GM18873 (cell line): ENCODE measurements at regions not wholly inside any gene's neighbourhood (a gene's known extent, or its start where the extent isn't known, plus 50 kb on each side); places are given as distances from the start of the nearest gene placed in this dataset.

Experiments
- ATAC-seq: cut with Tn5 transposase; IDR thresholded peaks from one replicate; pipeline ENCODE4 v1.9.1; 2021; ENCODE audit warnings: mild to moderate bottlenecking, moderate library complexity, moderate number of reproducible peaks; ENCODE audit not compliant: unreplicated experiment, low FRiP score

GRCh38 chr6:2434912-2435311 lies 189.5 kb upstream of the GMDS start:
- no peak for ATAC-seq

GRCh38 chr6:2434116-2434515 lies 188.7 kb upstream of the GMDS start:
- no peak for ATAC-seq

DNA sequence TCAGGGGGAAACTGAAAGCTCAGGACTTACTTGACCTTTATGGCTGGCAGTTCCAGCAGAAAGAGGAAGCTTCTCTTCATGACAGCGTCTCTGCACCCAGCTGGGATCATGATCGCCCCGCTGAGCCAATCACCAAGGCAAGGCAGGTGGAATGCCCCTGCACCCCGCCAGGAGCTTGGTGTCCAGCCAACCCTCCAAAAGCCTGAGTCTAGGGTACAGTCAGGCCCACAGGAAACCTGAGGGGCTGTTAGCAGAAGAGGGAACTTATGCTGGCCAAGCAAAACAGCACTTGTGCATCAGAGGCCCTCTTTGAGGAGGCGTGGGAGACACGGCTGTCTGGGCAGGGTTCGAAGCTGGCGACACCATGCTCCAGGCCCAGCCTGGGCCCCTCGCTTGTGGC lies 188.3 kb upstream of the GMDS start:
- ATAC-seq = no peak

DNA sequence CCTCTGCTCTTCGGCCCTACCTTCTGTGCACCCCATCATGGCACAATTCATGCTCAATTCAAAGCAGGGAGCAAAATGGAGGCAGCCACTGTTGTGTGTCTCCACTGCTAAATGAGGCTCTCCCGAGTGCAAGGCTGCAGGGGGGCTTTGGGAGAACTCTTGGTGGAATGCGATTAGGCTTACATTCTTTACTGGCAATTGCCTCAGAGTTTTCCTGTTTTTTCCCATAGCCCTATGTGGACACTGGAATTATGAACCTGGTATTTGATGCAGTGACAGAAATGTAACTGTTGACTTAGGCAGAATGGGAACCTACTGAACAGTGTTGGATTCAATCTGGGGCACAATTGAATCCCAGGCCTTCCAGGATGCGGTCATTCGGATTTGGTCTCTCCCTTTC lies 187.9 kb upstream of the GMDS start:
- no peak for ATAC-seq

- ATAC-seq = no peak
Measured at GRCh38 chr6:2432292-2432691, 186.9 kb upstream of the GMDS start.

DNA sequence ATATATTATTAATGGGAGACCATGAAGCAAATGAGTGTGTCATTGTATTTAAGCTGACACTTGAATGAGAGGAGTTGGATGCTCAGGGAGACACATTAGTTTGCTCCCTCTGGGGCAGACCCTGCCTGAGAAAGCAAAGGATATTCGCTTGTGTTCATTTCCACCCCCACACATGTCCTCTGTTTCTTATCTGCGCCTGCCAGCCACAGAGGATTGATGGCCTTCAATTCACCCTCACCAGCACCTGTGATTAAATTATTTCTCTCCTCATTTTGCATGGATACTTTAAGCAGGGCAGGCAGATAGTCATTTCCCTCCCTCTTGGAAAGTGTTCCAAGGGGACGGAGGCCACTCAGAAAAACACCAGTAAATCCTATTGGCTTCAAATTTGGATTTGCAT lies 185.2 kb upstream of the GMDS start:
- ATAC-seq = no peak

- ATAC-seq = no peak
Measured at GRCh38 chr6:2429460-2429859, 184.1 kb upstream of the GMDS start.

DNA sequence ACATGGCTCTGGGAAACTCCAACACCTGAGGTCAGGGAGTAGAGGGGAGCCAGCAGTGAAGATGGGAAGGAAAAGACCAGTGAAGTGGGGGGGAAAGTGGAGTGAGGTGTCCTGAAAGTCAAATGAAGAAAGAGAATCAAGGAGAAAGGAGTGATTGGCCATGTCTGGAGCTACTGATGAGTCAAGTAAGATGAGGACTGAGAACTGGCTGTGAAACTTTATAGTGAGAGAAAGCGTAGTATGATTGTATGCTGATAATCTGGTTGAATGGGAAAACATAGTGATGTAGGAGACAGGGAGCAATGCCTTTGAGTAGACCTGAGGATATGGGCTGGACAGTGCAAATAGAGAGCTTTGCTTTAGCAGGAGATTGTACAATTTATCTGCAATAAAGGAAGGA lies 183.6 kb upstream of the GMDS start:
- ATAC-seq = no peak

- ATAC-seq = no peak
Measured at GRCh38 chr6:2426561-2427340, 181.3 kb upstream of the GMDS start.

DNA sequence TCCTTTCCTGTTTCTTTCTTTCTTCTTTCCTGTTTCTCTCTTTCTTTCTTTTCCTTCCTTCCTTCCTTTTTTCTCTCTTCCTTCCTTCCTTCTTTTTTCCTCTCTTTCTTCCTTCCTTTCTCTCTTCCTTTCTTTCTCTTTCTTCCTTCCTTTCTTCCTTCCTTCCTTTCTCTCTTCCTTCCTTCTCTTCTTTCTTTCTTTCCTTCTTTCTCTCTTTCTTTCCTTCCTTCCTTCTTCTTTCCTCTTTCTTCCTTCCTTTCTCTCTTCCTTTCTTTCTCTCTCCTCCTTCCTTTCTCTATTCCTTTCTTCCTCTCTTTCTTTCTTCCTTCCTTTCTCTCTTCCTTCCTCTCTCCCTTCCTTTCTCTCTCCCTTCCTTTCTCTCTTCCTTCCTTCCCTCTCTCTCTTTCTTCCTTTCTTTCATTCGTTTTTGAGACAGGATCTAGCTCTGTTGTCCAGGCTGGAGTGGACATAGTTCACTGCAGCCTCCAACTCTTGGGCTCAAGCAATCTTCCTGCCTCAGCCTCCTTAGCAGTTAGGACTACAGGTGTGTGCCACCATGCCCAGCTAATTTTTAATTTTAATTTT lies 170.8 kb upstream of the GMDS start:
- ATAC-seq = no peak

DNA sequence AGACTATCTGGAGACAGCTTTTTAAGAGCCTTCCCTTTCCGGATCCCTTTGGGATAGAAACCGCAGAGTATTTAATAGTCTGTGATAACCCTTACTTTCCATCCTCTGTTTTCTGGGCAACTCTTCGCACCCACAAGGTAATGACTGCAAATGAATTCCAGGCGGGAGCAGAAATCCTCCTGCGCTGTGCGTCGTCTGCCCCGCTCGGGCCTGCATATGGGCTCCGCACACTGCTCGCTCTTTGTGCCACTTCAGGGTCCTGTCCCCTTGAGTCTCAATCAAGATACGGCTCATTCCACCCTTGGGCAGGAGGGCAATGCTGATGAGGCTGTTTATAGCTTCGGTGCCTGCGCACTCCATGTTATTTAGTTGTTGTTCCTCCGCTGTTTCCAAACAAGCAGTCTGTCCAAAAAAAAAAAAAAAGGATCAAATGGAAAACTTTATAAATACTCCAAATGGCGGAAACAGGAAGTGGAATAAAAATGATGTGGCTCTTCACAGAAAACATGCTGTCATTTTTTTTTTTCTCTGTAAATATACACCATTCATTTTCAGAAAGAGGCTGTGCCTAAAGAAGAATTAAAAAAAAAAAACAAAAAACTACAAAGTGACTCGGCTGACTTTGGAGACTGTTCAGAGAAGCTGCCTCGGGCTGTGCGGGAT lies 169.6 kb upstream of the GMDS start:
- no peak for ATAC-seq

GRCh38 chr6:2412731-2413130 lies 167.3 kb upstream of the GMDS start:
- no peak for ATAC-seq

DNA sequence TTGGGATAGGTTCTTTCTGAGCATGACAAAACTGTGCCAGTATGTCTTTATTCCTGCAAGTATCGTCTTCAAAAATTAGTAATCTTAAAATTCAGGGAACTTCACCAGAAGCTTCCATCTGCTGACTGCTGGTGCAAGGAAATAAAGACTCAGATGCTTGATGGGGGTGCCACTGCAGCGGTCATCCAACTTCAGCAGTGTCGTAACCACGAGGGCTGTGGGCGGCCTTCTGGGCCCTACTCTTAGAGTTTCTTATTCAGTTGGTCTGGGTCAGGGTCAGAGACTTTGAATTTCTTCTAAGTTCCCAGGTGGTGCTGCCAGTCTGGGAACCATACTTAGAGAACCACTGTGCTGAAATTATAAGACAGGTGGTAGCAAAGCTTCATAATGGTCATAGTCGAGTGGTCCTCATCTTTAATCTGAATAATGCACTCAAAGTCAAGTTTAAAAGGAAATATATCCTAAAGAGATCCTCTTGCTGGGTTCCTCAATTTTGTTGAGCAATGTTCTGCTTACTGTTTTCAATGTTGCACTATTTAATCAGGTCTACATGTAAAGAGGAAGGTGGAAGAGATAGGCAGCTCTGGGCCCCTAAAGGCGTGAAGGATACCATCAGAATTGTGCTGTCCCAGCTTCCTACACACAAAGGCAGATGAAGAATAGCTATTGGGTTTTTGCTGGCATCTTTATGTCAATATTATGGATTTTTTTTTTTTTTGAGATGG lies 165.4 kb upstream of the GMDS start:
- no peak for ATAC-seq

DNA sequence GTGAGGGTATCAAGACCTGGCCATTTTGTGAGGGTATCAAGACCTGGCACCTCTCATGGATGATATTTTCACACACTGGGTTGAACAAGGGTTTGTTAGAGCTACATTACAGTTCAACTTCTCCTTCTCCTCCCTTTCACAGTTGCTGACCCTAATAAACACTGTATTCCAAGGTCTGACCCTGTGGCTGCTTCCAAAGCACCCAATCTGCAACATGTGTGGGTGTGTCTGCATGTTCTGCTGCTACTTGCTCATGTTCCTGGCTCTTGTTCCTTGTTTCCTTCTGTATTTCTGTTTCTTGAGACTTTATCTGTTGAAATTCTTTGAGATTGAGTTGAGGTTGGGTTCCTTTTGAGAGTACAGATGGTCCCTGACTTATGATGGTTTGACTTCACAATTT lies 162.1 kb upstream of the GMDS start:
- no peak for ATAC-seq

DNA sequence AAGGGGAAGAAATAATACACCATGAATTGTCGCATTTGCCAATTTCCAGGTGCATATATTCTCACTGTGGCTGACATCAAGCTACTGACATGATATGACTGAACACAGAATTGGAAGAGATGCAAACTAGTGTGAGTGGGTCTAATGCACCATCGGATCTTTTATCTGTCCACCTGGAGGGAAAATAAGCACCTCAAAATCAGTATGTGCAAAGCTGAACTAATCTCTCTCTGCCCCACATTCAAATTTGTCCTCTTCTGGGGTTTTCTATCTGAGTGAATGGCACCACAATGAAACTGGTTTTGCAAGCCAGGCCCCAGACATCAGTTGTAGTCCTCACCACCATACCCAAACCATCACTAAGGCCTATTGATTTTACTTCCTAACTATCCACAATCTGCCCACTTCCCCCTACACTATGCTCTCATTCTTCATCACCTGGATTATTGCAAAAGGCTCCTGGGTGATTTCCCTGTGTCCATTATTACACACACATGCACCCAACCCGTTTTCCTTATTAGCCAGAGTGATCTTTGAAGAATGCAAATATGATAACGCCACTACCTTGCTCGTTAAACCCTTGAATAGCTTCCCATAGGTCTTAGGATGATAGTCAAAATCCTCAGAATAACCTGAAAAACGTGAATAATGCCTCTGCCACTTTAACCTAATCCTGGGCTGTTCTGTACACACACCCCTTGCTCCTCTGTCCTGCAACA lies 159.0 kb upstream of the GMDS start:
- ATAC-seq = no peak

DNA sequence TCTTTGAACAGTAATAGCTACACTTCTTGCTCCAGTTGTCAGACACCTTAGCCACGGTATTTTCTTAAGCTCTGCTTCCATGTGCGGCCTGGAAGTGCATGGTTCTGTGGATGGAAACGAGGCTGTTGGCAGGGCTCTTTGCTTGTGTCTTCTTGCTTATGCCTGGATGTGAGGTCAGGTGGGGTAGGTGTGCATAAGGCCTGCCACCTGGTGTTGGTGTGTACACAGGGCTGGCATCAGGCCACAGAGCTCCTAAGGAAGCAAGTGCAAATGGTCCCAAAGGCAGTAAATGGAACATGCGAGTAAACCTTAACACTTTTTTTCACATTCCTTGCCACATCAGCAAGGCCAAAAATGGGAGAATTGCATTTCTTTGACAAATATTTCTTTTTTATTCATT lies 158.1 kb upstream of the GMDS start:
- ATAC-seq = no peak

- no peak for ATAC-seq
Measured at GRCh38 chr6:2396846-2397630, 151.6 kb upstream of the GMDS start.

GRCh38 chr6:2396042-2396657 lies 150.7 kb upstream of the GMDS start:
- no peak for ATAC-seq

- ATAC-seq = no peak
Measured at GRCh38 chr6:2388554-2389324, 143.3 kb upstream of the GMDS start.
